GM18873 (cell line): ENCODE measurements at regions not wholly inside any gene's neighbourhood (a gene's known extent, or its start where the extent isn't known, plus 50 kb on each side); places are given as distances from the start of the nearest gene placed in this dataset.
"Not testable (repeated sequence)": the region's sequence is repeated elsewhere in the genome, so short reads cannot be mapped to it uniquely, and the experiment has no call there.

Source experiments
- ATAC-seq: cut with Tn5 transposase; IDR thresholded peaks from one replicate; pipeline ENCODE4 v1.9.1; 2021; ENCODE audit warnings: mild to moderate bottlenecking, moderate library complexity, moderate number of reproducible peaks; ENCODE audit not compliant: unreplicated experiment, low FRiP score

GRCh38 chr12:67025543-67026114 lies 243.5 kb upstream of the CAND1 start:
- ATAC-seq, result peak; percentile 74

GRCh38 chr12:67026487-67027246 lies 242.5 kb upstream of the CAND1 start:
- ATAC-seq, result no peak

- no peak for ATAC-seq
Observed at GRCh38 chr12:67028529-67028928, 240.6 kb upstream of the CAND1 start.

GRCh38 chr12:67034110-67034879 lies 234.9 kb upstream of the CAND1 start:
- no peak for ATAC-seq

GRCh38 chr12:67035121-67035520 lies 234.0 kb upstream of the CAND1 start:
- no peak for ATAC-seq

GRCh38 chr12:67038486-67038885 lies 230.7 kb upstream of the CAND1 start:
- ATAC-seq, result no peak

GRCh38 chr12:67039995-67040860 lies 228.9 kb upstream of the CAND1 start:
- no peak for ATAC-seq

GRCh38 chr12:67040861-67041137 lies 228.4 kb upstream of the CAND1 start:
- ATAC-seq, result no peak

- ATAC-seq, result no peak
Observed at GRCh38 chr12:67042697-67043131, 226.4 kb upstream of the CAND1 start.

GRCh38 chr12:67043771-67044170 lies 225.4 kb upstream of the CAND1 start:
- ATAC-seq, result no peak

GRCh38 chr12:67045650-67046049 lies 223.5 kb upstream of the CAND1 start:
- no peak for ATAC-seq

GRCh38 chr12:67046062-67046461 lies 223.1 kb upstream of the CAND1 start:
- ATAC-seq, result no peak

- ATAC-seq, result no peak
Observed at GRCh38 chr12:67047634-67048033, 221.5 kb upstream of the CAND1 start.

GRCh38 chr12:67048371-67048770 lies 220.8 kb upstream of the CAND1 start:
- no peak for ATAC-seq

- ATAC-seq, result not testable (repeated sequence)
Observed at GRCh38 chr12:67049199-67049598, 220.0 kb upstream of the CAND1 start.

- ATAC-seq, result no peak
Observed at GRCh38 chr12:67052981-67053380, 216.2 kb upstream of the CAND1 start.

GRCh38 chr12:67056329-67056728 lies 212.8 kb upstream of the CAND1 start:
- ATAC-seq, result no peak

- ATAC-seq, result no peak
Observed at GRCh38 chr12:67057072-67057471, 212.1 kb upstream of the CAND1 start.

- ATAC-seq, result no peak
Observed at GRCh38 chr12:67062193-67062592, 207.0 kb upstream of the CAND1 start.

- ATAC-seq, result no peak
Observed at GRCh38 chr12:67067453-67068203, 201.5 kb upstream of the CAND1 start.
